Adipocyte (in vitro differentiated cells): ENCODE measurements at regions not wholly inside any gene's neighbourhood (a gene's known extent, or its start where the extent isn't known, plus 50 kb on each side); places are given as distances from the start of the nearest gene placed in this dataset.

Experiments
- DNase-seq: peaks from one replicate; pipeline ENCODE4 v3.0.0-alpha.2; 2015; ENCODE audit warnings: low read depth
- H3K27me3 ChIP-seq: replicated peaks from 2 replicates; pipeline ENCODE4 v1.7.0; 2013; ENCODE audit warnings: mild to moderate bottlenecking, low read length, moderate library complexity; ENCODE audit not compliant: control insufficient read depth, insufficient read depth
- H3K36me3 ChIP-seq: 2 replicates; pipeline ENCODE4 v1.7.0; 2013; ENCODE audit warnings: low read length, mild to moderate bottlenecking, moderate library complexity; ENCODE audit not compliant: control insufficient read depth, insufficient read depth, severe bottlenecking
- H3K4me1 ChIP-seq: 2 replicates; pipeline ENCODE4 v1.7.0; 2013; ENCODE audit warnings: mild to moderate bottlenecking, low read length, moderate library complexity; ENCODE audit not compliant: control insufficient read depth, insufficient read depth
- H3K4me3 ChIP-seq: 2 replicates; pipeline ENCODE4 v1.7.0; 2013; ENCODE audit warnings: mild to moderate bottlenecking, low read length, moderate library complexity
- H3K9ac ChIP-seq: 2 replicates; pipeline ENCODE4 v1.7.0; 2013; ENCODE audit warnings: mild to moderate bottlenecking, low read length, moderate library complexity
- H3K9me3 ChIP-seq: 2 replicates; pipeline ENCODE4 v1.7.0; 2013; ENCODE audit warnings: mild to moderate bottlenecking, low read length, moderate library complexity; ENCODE audit not compliant: control insufficient read depth

- Histone ChIP-seq H3K4me3 (no peak overlapping the region), H3K4me1 (no peaks in the 10 kb centered on the region), H3K27me3 (no peaks in the 10 kb centered on the region), H3K36me3 (no peaks in the 10 kb centered on the region), H3K9ac (no peak overlapping the region), H3K9me3 (no peaks in the 10 kb centered on the region)
- DNase-seq, result no peak
Measured at GRCh38 chr12:83323866-83324265, 637.2 kb downstream of the TMTC2 start.

GRCh38 chr12:83322809-83323208 is 636.1 kb downstream of the TMTC2 start:
- no peak for DNase-seq
- Histone ChIP-seq H3K4me1 (no peaks in the 10 kb centered on the region), H3K36me3 (no peaks in the 10 kb centered on the region), H3K4me3 (no peak overlapping the region), H3K9ac (no peak overlapping the region), H3K9me3 (no peaks in the 10 kb centered on the region), H3K27me3 (no peaks in the 10 kb centered on the region)

GRCh38 chr12:83321971-83322370 is 635.3 kb downstream of the TMTC2 start:
- no peak for DNase-seq
- Histone ChIP-seq H3K36me3 (no peaks in the 10 kb centered on the region), H3K9ac (no peak overlapping the region), H3K27me3 (no peaks in the 10 kb centered on the region), H3K4me3 (no peak overlapping the region), H3K4me1 (no peaks in the 10 kb centered on the region), H3K9me3 (no peaks in the 10 kb centered on the region)

- H3K27me3 ChIP-seq, result no peaks in the 10 kb centered on the region
- H3K4me1 ChIP-seq, result no peaks in the 10 kb centered on the region
- no peak overlapping the region for H3K4me3 ChIP-seq
- H3K9me3 ChIP-seq, result no peaks in the 10 kb centered on the region
- no peaks in the 10 kb centered on the region for H3K36me3 ChIP-seq
- no peak for DNase-seq
- H3K9ac ChIP-seq, result no peak overlapping the region
Measured at GRCh38 chr12:83320350-83320749, 633.6 kb downstream of the TMTC2 start.

GRCh38 chr12:83318386-83319098 is 631.8 kb downstream of the TMTC2 start:
- DNase-seq, result peak; percentile 23
- no peak overlapping the region for H3K9ac ChIP-seq
- H3K4me3 ChIP-seq, result no peak overlapping the region
- no peaks in the 10 kb centered on the region for H3K4me1 ChIP-seq
- no peaks in the 10 kb centered on the region for H3K9me3 ChIP-seq
- H3K27me3 ChIP-seq, result no peaks in the 10 kb centered on the region
- H3K36me3 ChIP-seq, result no peaks in the 10 kb centered on the region

- Histone ChIP-seq H3K9ac (no peak overlapping the region), H3K9me3 (no peaks in the 10 kb centered on the region), H3K36me3 (no peaks in the 10 kb centered on the region), H3K4me3 (no peak overlapping the region), H3K4me1 (no peaks in the 10 kb centered on the region), H3K27me3 (no peaks in the 10 kb centered on the region)
- no peak for DNase-seq
Measured at GRCh38 chr12:83317595-83317994, 630.9 kb downstream of the TMTC2 start.

- DNase-seq, result no peak
- no peak overlapping the region for H3K9ac ChIP-seq
- H3K4me3 ChIP-seq, result no peak overlapping the region
- H3K9me3 ChIP-seq, result no peaks in the 10 kb centered on the region
- no peaks in the 10 kb centered on the region for H3K27me3 ChIP-seq
- no peaks in the 10 kb centered on the region for H3K36me3 ChIP-seq
- H3K4me1 ChIP-seq, result no peaks in the 10 kb centered on the region
Measured at GRCh38 chr12:83313827-83314226, 627.1 kb downstream of the TMTC2 start.

GRCh38 chr12:83313322-83313721 is 626.6 kb downstream of the TMTC2 start:
- Histone ChIP-seq H3K9ac (no peak overlapping the region), H3K4me3 (no peak overlapping the region), H3K36me3 (no peaks in the 10 kb centered on the region), H3K27me3 (no peaks in the 10 kb centered on the region), H3K4me1 (no peaks in the 10 kb centered on the region), H3K9me3 (no peaks in the 10 kb centered on the region)
- no peak for DNase-seq

- H3K27me3 ChIP-seq, result no peaks in the 10 kb centered on the region
- no peaks in the 10 kb centered on the region for H3K9me3 ChIP-seq
- no peak for DNase-seq
- no peaks in the 10 kb centered on the region for H3K4me1 ChIP-seq
- no peaks in the 10 kb centered on the region for H3K36me3 ChIP-seq
- H3K9ac ChIP-seq, result no peak overlapping the region
- H3K4me3 ChIP-seq, result no peak overlapping the region
Measured at GRCh38 chr12:83276904-83277303, 590.2 kb downstream of the TMTC2 start.

GRCh38 chr12:83271201-83271600 is 584.5 kb downstream of the TMTC2 start:
- Histone ChIP-seq H3K36me3 (no peaks in the 10 kb centered on the region), H3K27me3 (no peaks in the 10 kb centered on the region), H3K9me3 (no peaks in the 10 kb centered on the region), H3K4me1 (no peaks in the 10 kb centered on the region), H3K4me3 (no peak overlapping the region), H3K9ac (no peak overlapping the region)
- DNase-seq, result no peak

GRCh38 chr12:83265808-83266207 is 579.1 kb downstream of the TMTC2 start:
- Histone ChIP-seq H3K4me3 (no peak overlapping the region), H3K36me3 (no peaks in the 10 kb centered on the region), H3K4me1 (no peaks in the 10 kb centered on the region), H3K9me3 (no peaks in the 10 kb centered on the region), H3K27me3 (no peaks in the 10 kb centered on the region), H3K9ac (no peak overlapping the region)
- peak; percentile 3 for DNase-seq

- H3K27me3 ChIP-seq, result no peaks in the 10 kb centered on the region
- H3K9me3 ChIP-seq, result no peaks in the 10 kb centered on the region
- no peak overlapping the region for H3K9ac ChIP-seq
- H3K4me3 ChIP-seq, result no peak overlapping the region
- no peaks in the 10 kb centered on the region for H3K36me3 ChIP-seq
- H3K4me1 ChIP-seq, result no peaks in the 10 kb centered on the region
- no peak for DNase-seq
Measured at GRCh38 chr12:83261998-83262397, 575.3 kb downstream of the TMTC2 start.
